Stimulated activated CD8-positive, alpha-beta memory T cell treated with anti-CD3 and anti-CD28 coated beads, Interleukin-12 subunit alpha, Interleukin-12 subunit beta, amount 100 ng/mL, for 1 hour (primary cell): ENCODE measurements at regions not wholly inside any gene's neighbourhood (a gene's known extent, or its start where the extent isn't known, plus 50 kb on each side); places are given as distances from the start of the nearest gene placed in this dataset.

ENCODE experiments used
- DNase-seq: peaks from one replicate; pipeline ENCODE4 v3.0.0-alpha.2; 2020; ENCODE audit warnings: low read depth

DNA sequence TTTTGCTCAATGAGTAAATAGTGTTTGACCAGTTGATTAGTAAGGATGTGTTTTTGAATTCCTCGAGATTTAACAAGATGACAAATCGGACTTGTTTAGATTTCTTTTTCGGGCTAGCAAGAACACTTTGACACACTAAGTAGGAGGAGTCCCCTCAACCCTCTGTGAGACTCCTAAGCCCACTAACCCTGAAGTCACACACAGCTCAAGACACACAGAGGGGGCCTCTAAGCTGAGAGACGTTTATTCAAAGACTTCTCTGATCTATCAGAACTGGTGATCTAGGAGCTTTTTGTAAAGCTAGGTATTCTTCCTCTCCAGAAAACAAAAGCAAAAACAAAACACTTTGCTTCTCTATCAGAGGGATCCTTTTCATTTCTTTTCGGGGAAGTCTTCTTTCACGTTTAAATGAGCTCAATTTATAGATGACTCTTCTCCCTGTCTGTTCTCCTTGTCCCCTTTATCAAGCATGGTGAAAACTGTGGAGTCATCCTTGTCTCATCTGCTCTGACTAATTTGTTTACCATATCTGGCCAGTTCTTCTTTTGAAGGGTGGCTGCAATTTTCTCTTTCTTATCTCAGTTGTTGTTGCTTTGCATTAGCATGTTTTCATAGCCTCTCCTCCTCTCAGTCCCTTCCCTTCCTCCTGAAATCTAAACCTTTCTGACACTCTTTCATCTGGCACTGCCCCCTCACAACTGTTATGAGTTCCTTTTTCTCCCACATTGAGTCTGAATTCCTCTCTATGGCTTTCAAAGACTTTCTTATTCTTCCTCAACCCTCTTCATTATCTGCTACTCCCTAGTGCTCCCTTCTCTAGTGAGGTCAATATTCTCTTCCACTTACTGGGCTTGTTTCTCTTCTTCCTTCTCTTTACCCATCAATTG lies 68.5 kb upstream of the RAI14 start:
- DNase-seq, result no peak

DNA sequence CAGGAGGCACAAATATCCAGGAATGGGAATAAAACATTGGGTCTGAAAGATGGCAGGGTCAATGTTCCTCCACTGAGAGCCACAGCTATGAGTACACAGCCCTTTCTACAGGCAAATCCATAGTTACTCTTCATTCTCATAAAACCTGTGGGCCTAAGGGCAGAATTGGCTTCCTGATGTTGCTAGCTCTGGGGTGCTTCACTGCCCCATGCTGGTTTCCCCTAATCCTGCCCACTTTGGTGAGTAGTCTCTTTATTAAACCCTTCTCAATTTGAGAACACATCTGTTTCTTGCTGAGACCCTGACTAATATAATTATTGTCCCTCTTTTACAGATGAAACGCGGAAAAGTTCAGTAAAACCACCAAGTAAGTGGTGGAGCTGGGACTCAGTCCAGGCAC lies 66.3 kb upstream of the RAI14 start:
- no peak for DNase-seq

DNA sequence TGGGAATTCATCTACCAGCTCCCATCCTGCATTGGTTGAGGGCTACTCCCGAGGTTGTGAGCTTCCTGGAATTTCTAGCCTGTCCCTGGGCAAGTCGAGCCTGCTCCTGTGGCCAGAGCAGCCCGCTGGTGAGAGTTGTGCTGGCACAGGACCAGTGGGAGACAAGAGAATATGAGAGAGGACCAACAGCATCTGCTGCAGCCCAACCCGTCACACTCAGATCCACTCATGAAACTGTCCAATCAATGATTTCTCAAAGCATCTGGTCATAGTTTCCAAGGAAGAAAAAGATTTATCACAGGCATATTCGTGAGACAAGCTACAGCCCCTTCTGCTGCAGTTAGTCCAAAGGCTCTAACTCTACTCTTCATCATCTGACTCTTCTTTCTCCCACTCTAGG lies 64.4 kb upstream of the RAI14 start:
- no peak for DNase-seq

DNA sequence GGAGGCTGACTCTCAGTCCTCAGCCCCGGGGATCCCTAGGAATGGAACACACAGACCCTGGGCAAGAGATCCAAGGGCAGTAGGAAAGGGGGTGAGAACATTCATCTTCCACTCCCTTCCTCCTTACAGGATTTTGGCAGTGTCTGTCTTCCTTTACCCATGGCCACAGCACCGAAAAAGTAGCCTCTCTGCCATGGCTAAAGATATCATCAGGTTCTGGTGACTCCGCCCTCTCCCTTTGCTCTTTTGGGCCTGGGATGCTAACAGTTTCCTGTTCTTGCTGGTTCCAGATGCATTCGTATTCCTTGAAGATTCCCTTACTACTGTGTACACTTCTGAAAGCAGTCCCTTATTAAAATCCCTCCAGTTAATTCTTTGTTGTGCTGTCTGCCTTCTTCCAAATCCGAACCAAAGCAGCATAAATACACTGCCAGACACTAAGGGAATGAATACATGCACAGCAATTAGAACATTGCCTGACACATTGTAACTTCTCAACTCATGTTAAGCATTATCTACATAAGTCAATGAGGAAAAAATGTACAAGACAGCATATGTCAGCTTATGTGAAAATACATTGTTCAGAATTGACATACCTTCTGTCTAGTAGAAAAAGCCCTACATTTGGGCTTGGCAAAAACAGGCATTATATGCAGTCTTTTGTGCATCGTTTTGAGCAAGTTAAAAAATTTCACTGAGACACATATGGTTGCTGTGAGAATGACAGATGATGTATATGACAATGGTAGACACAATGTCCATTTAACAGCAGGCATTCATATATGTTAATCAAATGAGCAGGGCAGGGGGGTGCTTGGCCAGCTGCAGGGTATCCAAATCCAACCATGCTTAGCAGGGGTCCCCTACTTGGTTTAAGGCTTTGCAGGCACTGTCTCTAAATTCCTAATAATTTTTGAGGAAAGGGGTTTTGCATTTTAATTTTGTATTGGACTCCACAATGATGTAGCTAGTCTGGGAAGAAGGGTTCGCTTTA lies 58.8 kb upstream of the RAI14 start:
- no peak for DNase-seq

DNA sequence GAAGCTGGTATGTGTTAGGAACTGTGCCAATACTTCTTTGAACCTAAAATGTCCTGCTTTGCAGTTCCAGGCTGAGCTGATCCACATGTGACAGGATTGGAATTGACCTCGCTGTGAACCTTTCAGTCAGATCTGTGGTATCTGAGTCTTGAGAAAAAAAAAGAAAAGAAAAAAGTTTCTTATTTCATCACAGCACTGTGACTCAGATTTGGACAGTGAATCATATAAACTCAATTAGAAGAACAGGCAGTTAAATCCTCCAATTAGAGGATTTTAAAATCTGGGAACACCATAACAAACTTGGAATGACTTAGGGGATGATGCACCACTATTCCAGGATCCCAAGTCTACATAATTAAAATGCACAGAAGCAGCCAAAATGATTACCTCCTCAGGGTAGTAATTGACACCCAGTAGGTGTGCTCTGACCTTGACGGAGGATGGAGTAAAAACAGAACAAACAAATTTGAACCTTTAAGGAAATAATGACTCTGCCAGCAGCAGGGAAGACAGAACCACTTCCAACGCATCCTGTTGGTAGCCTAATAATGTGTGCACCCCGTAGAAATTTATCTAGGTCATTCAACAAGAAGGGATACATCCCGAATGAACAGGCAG lies 57.8 kb upstream of the RAI14 start:
- DNase-seq, result no peak

DNA sequence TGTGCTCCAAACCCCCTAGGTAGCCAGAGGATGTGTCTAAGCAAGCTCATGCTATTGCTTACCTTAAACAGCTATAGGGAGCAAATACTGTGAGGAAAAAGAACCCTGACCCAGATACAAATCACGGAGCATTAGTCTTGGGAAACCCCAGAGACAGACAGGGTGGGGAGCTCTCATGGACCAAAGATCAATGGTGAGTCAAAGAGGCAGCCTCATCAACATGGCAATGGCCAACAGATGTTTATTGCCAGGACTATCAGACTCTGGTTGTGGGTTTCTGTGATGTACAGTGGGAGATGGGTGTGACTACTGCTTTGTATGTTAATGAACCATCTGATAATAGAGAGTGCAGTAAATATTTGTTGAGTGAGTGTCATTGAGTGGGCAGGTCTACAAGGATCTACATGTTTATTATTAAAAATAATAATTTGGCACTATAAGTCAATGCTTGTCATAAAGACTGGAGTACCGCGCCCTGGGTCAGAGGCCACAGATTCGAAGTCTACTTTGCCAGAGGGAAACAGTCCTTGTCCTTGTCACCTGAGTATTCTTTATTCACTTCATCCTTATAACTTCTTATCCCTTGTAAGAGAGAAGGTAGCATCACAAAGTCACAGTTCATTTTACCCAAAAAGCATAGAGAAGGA lies 56.5 kb upstream of the RAI14 start:
- no peak for DNase-seq

DNA sequence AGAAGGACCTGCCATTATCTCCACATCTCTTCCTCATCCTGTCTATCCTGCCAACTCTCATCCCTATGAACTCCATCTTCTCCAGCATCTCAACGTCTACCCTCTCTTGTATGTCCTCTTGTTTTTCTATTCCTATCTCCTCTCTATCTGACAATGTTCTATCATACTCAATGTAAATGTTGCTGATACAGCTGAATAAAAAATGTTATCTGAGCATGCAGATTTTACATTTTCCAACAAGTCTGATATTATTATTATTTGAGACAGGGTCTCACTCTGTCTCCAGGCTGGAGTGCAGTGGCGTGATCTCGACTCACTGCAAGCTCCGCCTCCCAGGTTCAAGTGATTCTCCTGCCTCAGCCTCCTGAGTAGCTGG lies 56.0 kb upstream of the RAI14 start:
- no peak for DNase-seq

DNA sequence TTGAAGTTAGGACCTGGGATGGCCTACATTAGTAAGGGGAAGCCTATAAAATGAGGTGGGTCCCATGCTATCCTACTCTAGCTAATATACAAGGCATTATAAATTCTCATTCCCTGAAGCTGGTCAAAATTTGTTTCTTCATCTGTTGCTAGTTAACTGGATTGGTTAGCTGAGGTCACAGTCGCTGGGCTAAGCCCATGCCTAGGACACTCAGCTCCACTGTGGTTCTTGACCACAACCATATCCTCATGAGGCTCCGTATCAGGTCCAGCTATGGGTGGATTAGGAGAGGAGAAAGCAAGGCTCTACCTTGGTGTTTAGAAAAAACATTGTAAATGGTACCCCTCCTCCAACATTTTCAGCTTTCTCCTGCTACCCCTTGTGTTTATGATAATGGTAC lies 52.8 kb upstream of the RAI14 start:
- DNase-seq, result no peak

DNA sequence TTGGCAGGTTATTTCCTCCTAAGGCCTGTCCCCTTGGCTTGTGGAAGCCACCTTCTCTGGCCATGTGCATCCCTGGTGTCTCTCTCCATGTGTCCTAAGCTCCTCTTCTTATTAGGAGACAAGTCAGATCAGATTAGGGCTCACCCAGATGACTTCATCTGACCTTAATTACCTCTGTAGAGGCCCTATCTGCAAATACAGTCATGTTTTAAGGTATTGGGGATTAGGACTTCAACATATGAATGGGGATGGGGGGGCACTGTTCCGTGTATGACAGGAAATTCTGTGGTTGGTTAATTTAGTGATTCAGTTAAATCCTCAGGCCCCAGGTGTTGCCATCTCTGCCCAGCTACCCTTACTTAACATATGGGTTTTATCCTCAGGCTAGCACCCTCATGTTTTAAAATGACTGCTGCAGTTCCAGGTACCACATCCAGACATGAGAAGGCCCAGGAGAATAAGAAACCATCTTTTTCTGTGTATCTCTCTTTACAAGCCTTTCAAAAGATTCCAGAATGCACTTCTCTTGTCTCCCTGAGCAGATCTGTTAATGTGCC lies 51.9 kb upstream of the RAI14 start:
- DNase-seq, result no peak

DNA sequence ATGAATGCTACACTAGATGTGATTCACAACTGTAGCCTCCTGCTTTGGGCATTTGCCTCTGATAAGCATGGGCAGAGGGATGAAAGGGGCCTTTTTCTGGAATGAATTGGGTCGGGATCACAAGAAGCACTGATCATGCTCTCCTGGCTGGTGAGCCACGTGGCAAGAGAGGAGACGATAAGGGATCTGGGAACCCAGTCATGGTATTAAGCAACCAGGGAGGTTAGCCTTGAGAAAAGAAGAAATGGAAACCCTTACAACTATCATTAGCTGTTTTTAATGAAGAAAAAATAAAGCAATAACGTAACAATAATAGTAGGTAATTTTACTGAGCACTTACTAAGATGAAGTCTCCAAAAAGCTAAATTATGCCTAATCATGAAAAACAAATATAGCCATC lies 50.0 kb upstream of the RAI14 start:
- no peak for DNase-seq
